GM10266 (cell line): ENCODE measurements at regions not wholly inside any gene's neighbourhood (a gene's known extent, or its start where the extent isn't known, plus 50 kb on each side); places are given as distances from the start of the nearest gene placed in this dataset.
"Not testable (repeated sequence)": the region's sequence is repeated elsewhere in the genome, so short reads cannot be mapped to it uniquely, and the experiment has no call there.

Experiments
- DNase-seq: peaks from one replicate; pipeline ENCODE4 v3.0.0; 2012; ENCODE audit errors: extremely low spot score
- CTCF ChIP-seq: IDR thresholded peaks from 2 replicates; pipeline ENCODE4 v1.5.1; 2012; ENCODE audit warnings: mild to moderate bottlenecking, low read depth; ENCODE audit not compliant: control insufficient read depth, insufficient read depth; ENCODE audit errors: missing control alignments

GRCh38 chr7:79761876-79762429 is 308.5 kb upstream of the MAGI2 start:
- DNase-seq = no peak

GRCh38 chr7:79750941-79751340 is 297.5 kb upstream of the MAGI2 start:
- DNase-seq = not testable (repeated sequence)

More at GRCh38 chr7:79761876-79762429, 308.5 kb upstream of the MAGI2 start:
- no peak for TF ChIP-seq CTCF

- DNase-seq = no peak
- no peak for TF ChIP-seq CTCF
These were observed 296.4 kb upstream of the MAGI2 start for GRCh38 chr7:79749856-79750255.

- no peak for DNase-seq
- TF ChIP-seq CTCF = no peak
These were observed 288.2 kb upstream of the MAGI2 start for GRCh38 chr7:79741684-79742083.

- TF ChIP-seq CTCF = no peak
- no peak for DNase-seq
These were observed 286.6 kb upstream of the MAGI2 start for GRCh38 chr7:79740076-79740475.

- DNase-seq = not testable (repeated sequence)
These were observed 285.7 kb upstream of the MAGI2 start for GRCh38 chr7:79739036-79739709.

- no peak for DNase-seq
- TF ChIP-seq CTCF = no peak
These were observed 283.0 kb upstream of the MAGI2 start for GRCh38 chr7:79736418-79736817.

GRCh38 chr7:79735012-79735411 is 281.5 kb upstream of the MAGI2 start:
- DNase-seq = no peak
- TF ChIP-seq CTCF = no peak
